ENCODE measurements at regions not wholly inside any gene's neighbourhood (a gene's known extent, or its start where the extent isn't known, plus 50 kb on each side); places are given as distances from the start of the nearest gene placed in this dataset.
"Not testable (repeated sequence)": the region's sequence is repeated elsewhere in the genome, so short reads cannot be mapped to it uniquely, and the experiment has no call there.

GRCh38 chr4:79603681-79604080 is 195.7 kb upstream of the GK2 start:
- DNase-seq: no peak

DNA sequence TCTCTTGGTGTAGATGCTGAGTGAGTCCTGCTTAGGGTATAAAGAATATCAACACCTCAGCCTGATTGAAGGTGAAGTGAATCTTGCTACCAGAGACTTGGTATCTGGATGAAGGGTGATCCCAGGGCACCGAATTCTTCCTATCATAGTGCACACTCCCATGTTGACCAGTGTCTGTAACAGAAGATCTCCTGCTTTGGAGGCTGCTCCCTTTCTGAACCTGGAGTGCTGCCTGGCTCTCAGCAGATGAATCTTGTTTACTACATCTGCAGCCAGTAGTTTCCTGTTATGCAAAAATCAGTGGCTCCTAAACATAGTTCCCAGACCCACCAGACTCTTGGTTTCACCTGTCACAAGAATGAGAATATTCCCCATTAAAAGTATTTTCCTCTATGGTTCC is 191.7 kb upstream of the GK2 start:
- DNase-seq: no peak

- no peak for DNase-seq
These were observed 190.8 kb upstream of the GK2 start for GRCh38 chr4:79598801-79599200.

DNA sequence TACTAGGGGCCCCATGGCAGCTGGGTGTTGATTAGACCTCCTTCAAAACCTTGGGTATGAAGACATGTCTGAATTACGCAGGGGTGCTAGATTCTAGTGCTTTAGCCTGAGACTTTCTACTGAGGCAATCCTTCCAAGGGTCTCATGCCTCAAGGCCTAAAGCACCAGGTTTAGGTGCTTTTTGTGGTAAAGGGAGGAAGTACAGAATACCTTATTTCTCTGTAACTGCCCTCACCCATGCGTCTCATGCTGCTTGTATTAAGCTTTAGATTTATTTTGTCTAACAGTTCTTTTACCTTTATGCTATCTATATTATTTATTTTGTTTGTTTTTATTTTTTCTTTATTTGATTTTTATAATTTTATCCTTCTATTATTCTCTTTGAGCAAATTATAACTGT is 190.2 kb upstream of the GK2 start:
- DNase-seq: no peak

DNA sequence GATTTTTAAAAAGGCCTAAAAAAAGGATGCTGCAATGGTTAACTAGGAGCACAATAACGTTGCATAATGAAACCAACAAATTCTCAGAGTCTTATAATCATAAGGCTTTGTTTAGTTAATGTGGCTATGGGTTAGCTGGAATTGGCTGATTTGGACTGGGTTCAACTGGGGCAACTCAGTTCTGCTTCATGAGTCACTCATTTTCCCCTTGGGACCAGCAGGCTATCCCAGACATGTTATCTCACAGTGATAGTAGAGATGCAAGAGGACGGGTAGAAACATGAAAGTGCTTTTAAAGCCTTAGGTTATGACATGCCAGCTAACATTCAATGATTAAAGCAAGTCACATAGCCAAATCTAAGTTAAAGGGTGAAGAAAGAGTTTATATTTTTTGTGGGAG is 189.2 kb upstream of the GK2 start:
- no peak for DNase-seq

GRCh38 chr4:79592218-79592617 is 184.2 kb upstream of the GK2 start:
- DNase-seq: not testable (repeated sequence)

GRCh38 chr4:79588679-79589078 is 180.7 kb upstream of the GK2 start:
- no peak for DNase-seq

GRCh38 chr4:79587207-79587606 is 179.2 kb upstream of the GK2 start:
- DNase-seq: not testable (repeated sequence)

GRCh38 chr4:79585834-79586233 is 177.8 kb upstream of the GK2 start:
- DNase-seq: no peak

DNA sequence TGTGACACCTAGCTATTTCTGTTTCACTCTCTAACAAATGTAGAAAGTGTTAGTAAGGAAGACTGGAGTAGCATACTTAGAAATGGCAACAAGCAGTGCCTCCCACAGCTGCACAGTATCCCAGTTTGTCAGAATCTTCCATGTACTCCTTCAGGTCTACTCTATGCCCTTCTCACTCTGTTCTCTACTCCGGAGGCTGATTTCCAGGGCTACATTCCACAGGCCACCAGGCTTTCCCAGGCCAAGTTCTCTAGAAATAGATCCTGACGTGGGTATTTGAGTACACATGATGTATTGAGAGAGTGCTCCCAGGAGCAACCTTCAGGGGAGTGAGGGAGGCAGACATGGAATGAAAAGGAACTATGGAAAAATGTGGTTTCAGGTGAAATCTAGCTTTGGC is 177.3 kb upstream of the GK2 start:
- DNase-seq: no peak

DNA sequence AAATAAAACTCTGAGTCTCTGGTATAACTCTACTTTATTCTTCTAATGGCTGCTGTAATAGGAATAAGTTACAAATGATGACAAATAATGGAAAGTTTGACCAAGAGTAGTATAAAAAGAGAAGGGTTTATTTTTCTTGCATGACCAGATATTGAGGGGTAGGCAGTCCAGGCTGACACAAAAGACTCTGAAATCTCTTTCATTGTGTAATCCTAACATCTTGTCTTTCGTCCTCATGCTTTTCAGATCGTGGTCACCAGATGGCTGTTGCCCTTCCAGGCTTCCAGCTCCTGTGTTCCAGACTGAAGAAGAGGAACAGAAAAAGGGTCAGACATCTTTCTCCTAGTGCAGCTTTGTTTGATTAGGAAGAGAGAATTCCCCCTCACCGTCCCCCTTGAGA is 176.9 kb upstream of the GK2 start:
- DNase-seq: no peak

GRCh38 chr4:79584352-79584751 is 176.3 kb upstream of the GK2 start:
- DNase-seq: no peak

DNA sequence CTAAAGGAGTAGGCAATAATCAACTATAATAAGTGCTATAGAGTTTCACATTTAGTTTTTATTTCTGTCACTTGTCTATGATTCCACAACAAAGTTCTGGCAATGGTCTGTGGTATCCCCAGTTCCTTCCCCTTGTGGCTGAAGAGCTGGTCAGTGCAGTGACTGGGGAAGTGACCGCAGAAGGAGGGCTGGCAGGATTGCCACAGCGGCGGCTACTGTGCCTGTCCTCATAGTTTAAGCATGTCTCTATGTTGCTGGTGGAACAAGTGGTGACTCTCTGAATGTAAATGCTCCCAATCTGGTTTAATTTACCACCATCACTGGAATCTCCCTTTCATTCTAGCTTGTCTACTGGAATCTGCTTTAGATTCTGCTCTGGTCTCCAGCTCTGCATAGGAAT is 170.6 kb upstream of the GK2 start:
- no peak for DNase-seq

- peak; percentile 11 for DNase-seq
These were observed 168.4 kb upstream of the GK2 start for GRCh38 chr4:79576429-79576753.

DNA sequence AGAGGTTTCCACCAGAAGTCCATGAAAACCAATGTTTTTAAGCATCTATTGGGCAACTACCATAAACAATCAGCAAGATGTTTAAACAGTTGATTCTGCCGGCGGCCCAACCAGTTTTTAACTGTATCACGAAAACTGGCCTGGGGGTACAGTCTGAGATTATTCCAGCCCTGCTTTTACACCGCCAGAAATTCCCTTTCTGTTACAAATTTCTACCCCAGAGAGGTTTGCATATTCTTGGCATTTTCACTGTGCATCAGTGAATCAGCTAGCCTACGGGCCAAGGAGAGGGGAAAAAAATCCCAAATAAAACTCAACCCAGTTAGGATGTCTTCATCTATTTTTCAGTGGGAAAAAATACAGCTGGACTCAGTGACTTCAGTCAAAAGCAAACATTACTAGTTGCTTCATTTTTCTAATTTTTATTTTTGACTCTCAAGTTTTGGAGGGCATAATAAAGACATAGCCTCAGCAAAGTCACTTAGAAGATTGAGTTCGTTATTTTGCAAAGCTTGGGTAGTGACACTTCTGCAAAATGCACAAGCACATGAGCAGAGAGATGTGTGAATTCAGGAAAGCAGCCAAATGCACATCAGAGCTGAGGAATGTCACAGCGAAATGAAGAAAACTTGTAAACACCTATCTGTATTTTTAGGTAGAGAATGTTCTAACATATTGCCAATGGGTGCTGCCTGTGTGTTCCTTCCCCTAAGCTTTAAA is 167.8 kb upstream of the GK2 start:
- DNase-seq: no peak

DNA sequence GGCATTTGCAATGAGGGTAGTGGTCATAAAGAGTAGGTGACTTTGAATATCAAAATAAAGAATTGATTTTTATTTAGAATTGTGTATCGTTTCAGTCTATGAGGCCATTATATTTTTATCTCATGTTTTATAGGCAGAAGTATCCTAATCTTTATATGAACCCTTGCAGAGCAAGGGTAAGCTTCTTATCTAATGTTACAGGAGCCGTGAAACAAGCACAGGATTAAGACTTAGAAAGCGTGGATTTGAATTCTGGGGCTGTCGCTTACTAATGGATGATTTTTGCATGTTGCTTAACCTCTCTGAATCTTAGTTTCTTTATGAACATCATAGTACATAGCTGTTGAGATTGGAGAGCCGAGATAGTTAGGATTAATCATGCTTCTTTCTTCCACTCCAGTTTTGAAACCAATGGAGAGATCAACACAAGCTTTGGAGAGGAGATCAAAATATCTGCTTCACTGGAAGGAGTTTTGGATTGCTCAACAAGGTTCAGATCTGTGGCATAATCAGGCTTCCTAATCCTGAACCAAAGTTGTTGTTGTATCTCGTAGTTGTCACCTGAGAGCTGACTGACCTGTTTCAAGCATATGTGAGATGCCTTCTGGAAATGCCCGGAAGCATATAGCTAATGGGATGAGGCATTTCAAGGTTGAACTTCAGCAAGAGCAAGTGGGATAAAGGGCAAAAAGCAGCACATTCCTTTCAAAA is 166.9 kb upstream of the GK2 start:
- DNase-seq: no peak

- DNase-seq: no peak
These were observed 155.2 kb upstream of the GK2 start for GRCh38 chr4:79563219-79563618.

- DNase-seq: no peak
These were observed 153.7 kb upstream of the GK2 start for GRCh38 chr4:79561751-79562150.

- not testable (repeated sequence) for DNase-seq
These were observed 151.4 kb upstream of the GK2 start for GRCh38 chr4:79559398-79559797.

GRCh38 chr4:79552311-79552710 is 144.3 kb upstream of the GK2 start:
- DNase-seq: no peak

- DNase-seq: no peak
These were observed 143.5 kb upstream of the GK2 start for GRCh38 chr4:79551555-79551954.

GRCh38 chr4:79547851-79548250 is 139.8 kb upstream of the GK2 start:
- no peak for DNase-seq

DNA sequence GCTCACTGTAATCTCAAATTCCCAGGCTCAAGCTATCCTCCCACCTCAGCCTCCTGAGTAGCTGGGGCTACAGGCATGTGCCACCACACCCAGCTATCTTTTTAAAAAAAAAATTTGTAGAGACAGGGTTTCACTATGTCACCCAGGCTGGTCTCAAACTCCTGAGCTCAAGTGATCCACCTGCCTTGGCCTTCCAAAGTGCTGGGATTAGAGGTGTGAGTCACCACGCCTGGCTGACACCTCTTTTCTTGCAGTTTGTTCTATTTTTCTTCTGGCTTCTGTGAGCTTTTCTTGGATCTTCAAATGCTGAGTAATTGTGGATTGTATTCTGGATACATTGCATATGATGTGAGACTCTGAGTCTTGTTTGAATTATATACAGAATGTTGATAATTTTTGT is 137.3 kb upstream of the GK2 start:
- not testable (repeated sequence) for DNase-seq

DNA sequence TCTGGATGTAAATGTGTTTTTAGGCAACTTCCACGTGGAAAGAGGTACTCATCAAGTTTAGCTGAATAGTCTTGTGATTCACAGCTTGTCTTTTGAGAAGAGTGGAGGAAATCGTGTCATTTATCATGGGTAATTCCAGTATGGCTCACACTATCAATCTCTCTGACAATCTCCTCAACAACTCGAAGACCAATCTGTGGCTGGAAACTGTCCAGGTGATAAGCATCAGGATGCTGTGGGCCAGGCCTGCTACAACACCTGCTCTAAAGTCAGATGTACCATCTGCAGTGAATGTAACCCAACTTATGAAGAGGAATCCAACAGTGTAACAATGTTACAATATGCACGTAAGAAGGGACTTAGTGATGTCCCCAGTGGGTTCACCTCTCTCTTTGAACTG is 132.1 kb upstream of the GK2 start:
- no peak for DNase-seq

- no peak for DNase-seq
These were observed 127.5 kb upstream of the GK2 start for GRCh38 chr4:79535516-79535915.

Measured in RPMI8226 (cell line).